H9 (cell line): ENCODE measurements at regions not wholly inside any gene's neighbourhood (a gene's known extent, or its start where the extent isn't known, plus 50 kb on each side); places are given as distances from the start of the nearest gene placed in this dataset.

Experiments
- DNase-seq: peaks from one replicate; pipeline ENCODE4 v3.0.0-alpha.2; 2017
- H2AFZ ChIP-seq: one replicate; pipeline ENCODE4 v1.6.1; 2013; ENCODE audit warnings: mild to moderate bottlenecking, low read length, control low read depth, moderate library complexity
- H2AK5ac ChIP-seq: 2 replicates; pipeline ENCODE4 v1.6.1; 2013; ENCODE audit warnings: low read length, control low read depth, mixed read lengths; ENCODE audit not compliant: insufficient read length
- H2BK120ac ChIP-seq: one replicate; pipeline ENCODE4 v1.6.1; 2013; ENCODE audit warnings: low read depth, mild to moderate bottlenecking, low read length, control low read depth, inconsistent platforms; ENCODE audit not compliant: poor library complexity, severe bottlenecking
- H2BK12ac ChIP-seq: 2 replicates; pipeline ENCODE4 v1.6.1; 2013; ENCODE audit warnings: low read length, control low read depth, mixed read lengths, low read depth; ENCODE audit not compliant: insufficient read length
- H2BK15ac ChIP-seq: 2 replicates; pipeline ENCODE4 v1.6.1; 2013; ENCODE audit warnings: low read depth, low read length, control low read depth
- H2BK20ac ChIP-seq: one replicate; pipeline ENCODE4 v1.6.1; 2013; ENCODE audit warnings: low read depth, mild to moderate bottlenecking, low read length, control low read depth, inconsistent platforms; ENCODE audit not compliant: poor library complexity, severe bottlenecking
- H2BK5ac ChIP-seq: 2 replicates; pipeline ENCODE4 v1.6.1; 2013; ENCODE audit warnings: low read length, control low read depth, mixed read lengths; ENCODE audit not compliant: insufficient read length
- H3K14ac ChIP-seq: 2 replicates; pipeline ENCODE4 v1.6.1; 2013; ENCODE audit warnings: low read length, control low read depth; ENCODE audit not compliant: insufficient read depth
- H3K18ac ChIP-seq: 2 replicates; pipeline ENCODE4 v1.6.1; 2013; ENCODE audit warnings: low read depth, mild to moderate bottlenecking, mixed read lengths, low read length, control low read depth; ENCODE audit not compliant: insufficient read length
- H3K23ac ChIP-seq: 2 replicates; pipeline ENCODE4 v1.6.1; 2013; ENCODE audit warnings: low read length, control low read depth, mixed read lengths, low read depth; ENCODE audit not compliant: insufficient read length
- H3K23me2 ChIP-seq: 2 replicates; pipeline ENCODE4 v1.6.1; 2013; ENCODE audit warnings: low read depth, mild to moderate bottlenecking, mixed read lengths, low read length, control low read depth; ENCODE audit not compliant: insufficient read length, poor library complexity, severe bottlenecking
- H3K27ac ChIP-seq: 2 replicates; pipeline ENCODE4 v1.5.1; 2013; ENCODE audit warnings: low read length, control low read depth, mixed read lengths, low read depth; ENCODE audit not compliant: insufficient read length
- H3K27me3 ChIP-seq: 2 replicates; pipeline ENCODE4 v1.6.1; 2013; ENCODE audit warnings: low read length, control low read depth, inconsistent platforms; ENCODE audit not compliant: insufficient read depth
- H3K4ac ChIP-seq: 2 replicates; pipeline ENCODE4 v1.6.1; 2013; ENCODE audit warnings: low read depth, mild to moderate bottlenecking, control low read depth, inconsistent platforms, low read length, moderate library complexity
- H3K4me1 ChIP-seq: 2 replicates; pipeline ENCODE4 v1.6.1; 2013; ENCODE audit warnings: low read length, control low read depth, inconsistent platforms; ENCODE audit not compliant: insufficient read depth
- H3K4me2 ChIP-seq: 2 replicates; pipeline ENCODE4 v1.6.1; 2013; ENCODE audit warnings: low read length, control low read depth, mixed read lengths; ENCODE audit not compliant: insufficient read length, insufficient read depth
- H3K56ac ChIP-seq: 2 replicates; pipeline ENCODE4 v1.6.1; 2013; ENCODE audit warnings: low read depth, mild to moderate bottlenecking, mixed read lengths, low read length, control low read depth; ENCODE audit not compliant: insufficient read length
- H3K79me1 ChIP-seq: 2 replicates; pipeline ENCODE4 v1.6.1; 2013; ENCODE audit warnings: low read depth, mild to moderate bottlenecking, moderate library complexity, low read length, control low read depth, inconsistent platforms; ENCODE audit not compliant: insufficient read depth, poor library complexity, severe bottlenecking
- H3K79me2 ChIP-seq: 2 replicates; pipeline ENCODE4 v1.6.1; 2013; ENCODE audit warnings: low read length, control low read depth, inconsistent platforms; ENCODE audit not compliant: insufficient read depth
- H3K9ac ChIP-seq: 2 replicates; pipeline ENCODE4 v1.6.1; 2013; ENCODE audit warnings: low read length, control low read depth, mixed read lengths; ENCODE audit not compliant: insufficient read length; ENCODE audit errors: extremely low read depth
- H3K9me3 ChIP-seq: one replicate; pipeline ENCODE4 v1.6.1; 2013; ENCODE audit warnings: low read depth, low read length, inconsistent platforms; ENCODE audit not compliant: control insufficient read depth
- H3T11ph ChIP-seq: one replicate; pipeline ENCODE4 v1.6.1; 2013; ENCODE audit warnings: mild to moderate bottlenecking, low read length, control low read depth, inconsistent platforms
- H4K20me1 ChIP-seq: one replicate; pipeline ENCODE4 v1.6.1; 2013; ENCODE audit not compliant: control insufficient read depth, insufficient read length, insufficient read depth
- H4K5ac ChIP-seq: 2 replicates; pipeline ENCODE4 v1.6.1; 2013; ENCODE audit warnings: low read depth, mild to moderate bottlenecking, mixed read lengths, low read length, control low read depth; ENCODE audit not compliant: insufficient read length
- H4K8ac ChIP-seq: replicated peaks from 2 replicates; pipeline ENCODE4 v1.6.1; 2013; ENCODE audit warnings: low read length, control low read depth, mixed read lengths, low read depth; ENCODE audit not compliant: insufficient read length
- H4K91ac ChIP-seq: 2 replicates; pipeline ENCODE4 v1.6.1; 2013; ENCODE audit warnings: low read depth, mild to moderate bottlenecking, moderate library complexity, mixed read lengths, low read length, control low read depth; ENCODE audit not compliant: insufficient read length
- H3K27ac Mint-ChIP-seq, 3 experiments: 2 replicates in 2 of 3; 3 replicates in 1 of 3; pipeline ENCODE4 v1.8.0; 2020 to 2021; ENCODE audit warnings: mixed read lengths in 3 of 3, mild to moderate bottlenecking in 1 of 3, moderate library complexity in 1 of 3
- H3K27me3 Mint-ChIP-seq: 2 replicates; pipeline ENCODE4 v1.8.0; 2021; ENCODE audit warnings: low read depth, mild to moderate bottlenecking, moderate library complexity, mixed read lengths
- H3K36me3 Mint-ChIP-seq, 3 experiments: 2 replicates in 2 of 3; 3 replicates in 1 of 3; pipeline ENCODE4 v1.8.0; 2020 to 2021; ENCODE audit warnings: low read depth in 3 of 3, mixed read lengths in 3 of 3; ENCODE audit not compliant: insufficient read depth in 1 of 3
- H3K4me1 Mint-ChIP-seq, 2 experiments: 2 replicates each; pipeline ENCODE4 v1.8.0; 2020; ENCODE audit warnings: mixed read lengths in 2 of 2
- H3K4me3 Mint-ChIP-seq, 2 experiments: 2 replicates in 1 of 2; 3 replicates in 1 of 2; pipeline ENCODE4 v1.8.0; 2020 to 2021; ENCODE audit warnings: mild to moderate bottlenecking in 2 of 2, mixed read lengths in 2 of 2, moderate library complexity in 1 of 2
- H3K9me3 Mint-ChIP-seq, 2 experiments: 2 replicates in 1 of 2; 3 replicates in 1 of 2; pipeline ENCODE4 v1.8.0; 2020; ENCODE audit warnings: mild to moderate bottlenecking in 2 of 2, mixed read lengths in 2 of 2, moderate library complexity in 1 of 2
- WGBS: extraction: QIAGEN DNeasy Blood & Tissue Kit; methylation state at CpG from one replicate; pipeline ENCODE4 v1.1.7; 2013; ENCODE audit warnings: missing lambda C conversion rate, low lambda C conversion rate, mixed read lengths; ENCODE audit not compliant: insufficient read length; ENCODE audit errors: extremely low coverage; 5-methylcytosine and 5-hydroxymethylcytosine counted together
- TF ChIP-seq, protein P1 (sequence below): fragments of 200-600 bp; sonication (generic); conservative IDR thresholded peaks from 3 replicates; pipeline ENCODE4 v1.8.0; 2021; ENCODE audit warnings: antibody characterized with exemption, mild to moderate bottlenecking

DNA sequence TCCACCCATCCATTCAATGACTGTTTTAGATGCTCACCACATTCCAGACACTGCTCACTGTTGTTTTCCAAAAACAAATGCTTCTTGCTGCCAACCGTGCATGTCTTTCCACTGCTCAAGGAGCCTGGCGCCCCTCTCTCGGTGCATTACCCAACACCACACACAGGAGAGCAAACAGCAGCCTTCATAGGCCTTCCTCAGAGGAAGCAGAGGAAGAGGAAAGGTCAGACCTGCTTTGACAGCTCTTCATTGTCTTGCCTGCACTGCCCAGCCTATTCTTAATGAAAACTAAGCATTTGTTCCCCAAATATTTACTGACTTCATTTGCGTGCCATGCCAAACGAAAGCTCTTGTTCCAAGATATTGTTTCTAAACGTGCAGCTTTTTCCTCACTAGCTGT lies 1129.2 kb downstream of the TBC1D22A start:
- no peaks in the 10 kb centered on the region for H3K23me2 ChIP-seq
- no CpG with 5 or more reads among the region's 6 CpGs for WGBS

More for the DNA sequence above, 1129.2 kb downstream of the TBC1D22A start:
- no peaks in the 10 kb centered on the region for H3K79me1 ChIP-seq
- no peak overlapping the region for H3K4me2 ChIP-seq
- H2BK120ac ChIP-seq = no peak overlapping the region
- H2AK5ac ChIP-seq = no peak overlapping the region
- H3K79me2 ChIP-seq = no peaks in the 10 kb centered on the region
- Mint-ChIP-seq H3K9me3 (peaks cover 16 to 61% of the 10 kb centered on the region in 2 experiments), H3K4me3 (no peak overlapping the region), H3K27ac (no peak overlapping the region), H3K27me3 (no peaks in the 10 kb centered on the region; the same call in none of the 2 replicates), H3K36me3 (peaks cover 0 to 2% (median 0%) of the 10 kb centered on the region in 3 experiments; a peak in 3 of 7 replicates), H3K4me1 (no peaks in the 10 kb centered on the region)
- no peak overlapping the region for H3K14ac ChIP-seq
- no peak overlapping the region for H3K4ac ChIP-seq
- H3T11ph ChIP-seq = no peak overlapping the region
- no peak for DNase-seq
- no peak overlapping the region for H2BK5ac ChIP-seq
- H2BK15ac ChIP-seq = no peak overlapping the region
- no peaks in the 10 kb centered on the region for H3K27me3 ChIP-seq
- no peaks in the 10 kb centered on the region for H4K20me1 ChIP-seq
- no peak overlapping the region for H4K5ac ChIP-seq
- H3K23ac ChIP-seq = no peak overlapping the region
- H2BK12ac ChIP-seq = no peak overlapping the region
- H3K18ac ChIP-seq = no peak overlapping the region
- H3K27ac ChIP-seq = no peak overlapping the region
- no peak overlapping the region for H2AFZ ChIP-seq
- no peak overlapping the region for H3K9ac ChIP-seq
- no peak overlapping the region for H3K56ac ChIP-seq
- H3K4me1 ChIP-seq = peaks cover 2% of the 10 kb centered on the region; the same call in 1 of the 2 replicates
- TF ChIP-seq, protein P1, sequence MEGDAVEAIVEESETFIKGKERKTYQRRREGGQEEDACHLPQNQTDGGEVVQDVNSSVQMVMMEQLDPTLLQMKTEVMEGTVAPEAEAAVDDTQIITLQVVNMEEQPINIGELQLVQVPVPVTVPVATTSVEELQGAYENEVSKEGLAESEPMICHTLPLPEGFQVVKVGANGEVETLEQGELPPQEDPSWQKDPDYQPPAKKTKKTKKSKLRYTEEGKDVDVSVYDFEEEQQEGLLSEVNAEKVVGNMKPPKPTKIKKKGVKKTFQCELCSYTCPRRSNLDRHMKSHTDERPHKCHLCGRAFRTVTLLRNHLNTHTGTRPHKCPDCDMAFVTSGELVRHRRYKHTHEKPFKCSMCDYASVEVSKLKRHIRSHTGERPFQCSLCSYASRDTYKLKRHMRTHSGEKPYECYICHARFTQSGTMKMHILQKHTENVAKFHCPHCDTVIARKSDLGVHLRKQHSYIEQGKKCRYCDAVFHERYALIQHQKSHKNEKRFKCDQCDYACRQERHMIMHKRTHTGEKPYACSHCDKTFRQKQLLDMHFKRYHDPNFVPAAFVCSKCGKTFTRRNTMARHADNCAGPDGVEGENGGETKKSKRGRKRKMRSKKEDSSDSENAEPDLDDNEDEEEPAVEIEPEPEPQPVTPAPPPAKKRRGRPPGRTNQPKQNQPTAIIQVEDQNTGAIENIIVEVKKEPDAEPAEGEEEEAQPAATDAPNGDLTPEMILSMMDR = no peak
- no peak overlapping the region for H4K8ac ChIP-seq
- no peaks in the 10 kb centered on the region for H3K9me3 ChIP-seq
- no peak overlapping the region for H4K91ac ChIP-seq
- no peak overlapping the region for H2BK20ac ChIP-seq
